HT1080 (cell line): ENCODE measurements at regions not wholly inside any gene's neighbourhood (a gene's known extent, or its start where the extent isn't known, plus 50 kb on each side); places are given as distances from the start of the nearest gene placed in this dataset.
"Not testable (repeated sequence)": the region's sequence is repeated elsewhere in the genome, so short reads cannot be mapped to it uniquely, and the experiment has no call there.

ENCODE experiments used
- DNase-seq: peaks from one replicate; pipeline ENCODE4 v3.0.0-alpha.2; 2015; ENCODE audit warnings: low read depth

GRCh38 chr14:38589747-38590350 lies 334.0 kb upstream of the CLEC14A start:
- no peak for DNase-seq

GRCh38 chr14:38583471-38583870 lies 327.6 kb upstream of the CLEC14A start:
- no peak for DNase-seq

GRCh38 chr14:38578278-38578681 lies 322.4 kb upstream of the CLEC14A start:
- DNase-seq = peak; percentile 62

GRCh38 chr14:38567703-38568102 lies 311.8 kb upstream of the CLEC14A start:
- DNase-seq = no peak

GRCh38 chr14:38561657-38562056 lies 305.8 kb upstream of the CLEC14A start:
- DNase-seq = no peak

GRCh38 chr14:38559711-38560110 lies 303.8 kb upstream of the CLEC14A start:
- no peak for DNase-seq

- not testable (repeated sequence) for DNase-seq
Measured at GRCh38 chr14:38557391-38557790, 301.5 kb upstream of the CLEC14A start.

GRCh38 chr14:38556252-38556651 lies 300.4 kb upstream of the CLEC14A start:
- no peak for DNase-seq

GRCh38 chr14:38554026-38554425 lies 298.1 kb upstream of the CLEC14A start:
- DNase-seq = no peak

GRCh38 chr14:38553586-38553985 lies 297.7 kb upstream of the CLEC14A start:
- DNase-seq = peak; percentile 55

GRCh38 chr14:38549564-38549963 lies 293.7 kb upstream of the CLEC14A start:
- DNase-seq = no peak

GRCh38 chr14:38547961-38548490 lies 292.1 kb upstream of the CLEC14A start:
- no peak for DNase-seq

- no peak for DNase-seq
Measured at GRCh38 chr14:38546932-38547551, 291.1 kb upstream of the CLEC14A start.

- no peak for DNase-seq
Measured at GRCh38 chr14:38544776-38545175, 288.9 kb upstream of the CLEC14A start.

GRCh38 chr14:38543851-38544250 lies 288.0 kb upstream of the CLEC14A start:
- not testable (repeated sequence) for DNase-seq

GRCh38 chr14:38538053-38538452 lies 282.2 kb upstream of the CLEC14A start:
- DNase-seq = not testable (repeated sequence)

- no peak for DNase-seq
Measured at GRCh38 chr14:38536376-38537038, 280.6 kb upstream of the CLEC14A start.

GRCh38 chr14:38528582-38528981 lies 272.7 kb upstream of the CLEC14A start:
- no peak for DNase-seq

- no peak for DNase-seq
Measured at GRCh38 chr14:38527502-38527878, 271.6 kb upstream of the CLEC14A start.

GRCh38 chr14:38526826-38527501 lies 271.1 kb upstream of the CLEC14A start:
- DNase-seq = no peak

GRCh38 chr14:38524636-38525509 lies 269.0 kb upstream of the CLEC14A start:
- DNase-seq = no peak
